Liver (tissue), 8 donors: ENCODE measurements at regions not wholly inside any gene's neighbourhood (a gene's known extent, or its start where the extent isn't known, plus 50 kb on each side); places are given as distances from the start of the nearest gene placed in this dataset.

Experiments used
- DNase-seq: peaks from one replicate; pipeline ENCODE4 v3.0.0-alpha.2; 2017; ENCODE audit warnings: low spot score
- H3K27ac ChIP-seq, 2 donors: one replicate each; pipeline ENCODE4 v1.7.0; 2013; ENCODE audit warnings: inconsistent platforms in 2 of 2, low read length in 2 of 2, control low read depth in 1 of 2, low read depth in 1 of 2, mild to moderate bottlenecking in 1 of 2
- H3K27me3 ChIP-seq, 4 donors: one replicate each; pipeline versions ENCODE4 v1.6.1 to v1.7.0; 2013; ENCODE audit warnings: low read length in 3 of 4, inconsistent platforms in 1 of 4, mild to moderate bottlenecking in 1 of 4, moderate library complexity in 1 of 4; ENCODE audit not compliant: control insufficient read depth in 4 of 4, insufficient read depth in 4 of 4
- H3K36me3 ChIP-seq, 4 donors: one replicate each; pipeline versions ENCODE4 v1.6.1 to v1.7.0; 2013; ENCODE audit warnings: low read length in 3 of 4, mild to moderate bottlenecking in 3 of 4, low read depth in 1 of 4, moderate library complexity in 1 of 4; ENCODE audit not compliant: control insufficient read depth in 4 of 4, insufficient read depth in 3 of 4
- H3K4me1 ChIP-seq, 4 donors: one replicate each; pipeline versions ENCODE4 v1.6.1 to v1.7.0; 2013; ENCODE audit warnings: low read length in 3 of 4, mild to moderate bottlenecking in 3 of 4, moderate library complexity in 1 of 4; ENCODE audit not compliant: control insufficient read depth in 4 of 4, insufficient read depth in 4 of 4
- H3K4me3 ChIP-seq, 3 donors: one replicate each; pipeline versions ENCODE4 v1.6.1 to v1.7.0; 2013; ENCODE audit warnings: low read length in 3 of 3, control low read depth in 1 of 3, low read depth in 1 of 3, mild to moderate bottlenecking in 1 of 3
- H3K9ac ChIP-seq, 2 donors: one replicate each; pipeline ENCODE4 v1.7.0; 2013; ENCODE audit warnings: low read length in 2 of 2, mild to moderate bottlenecking in 2 of 2, moderate library complexity in 2 of 2, control low read depth in 1 of 2, low read depth in 1 of 2
- H3K9me3 ChIP-seq, 4 donors: one replicate each; pipeline versions ENCODE4 v1.6.1 to v1.7.0; 2013; ENCODE audit warnings: low read length in 3 of 4; ENCODE audit not compliant: control insufficient read depth in 4 of 4
- ATF3 ChIP-seq: IDR thresholded peaks from 2 replicates; pipeline ENCODE4 v1.6.1; 2016; ENCODE audit warnings: antibody characterized with exemption
- CTCF ChIP-seq: fragments of 150-350 bp; IDR thresholded peaks from 2 replicates; pipeline ENCODE4 v1.5.1; 2017; ENCODE audit warnings: improper control_type of control experiment, low read depth, low read length; ENCODE audit not compliant: missing input control
- FOXA1 ChIP-seq: IDR thresholded peaks from 2 replicates; pipeline ENCODE4 v1.6.1; 2016; ENCODE audit warnings: antibody characterized with exemption
- FOXA2 ChIP-seq: IDR thresholded peaks from 2 replicates; pipeline ENCODE4 v1.6.1; 2016; ENCODE audit warnings: antibody characterized with exemption
- GABPA ChIP-seq, 2 donors: IDR thresholded peaks in 1 of 2; conservative IDR thresholded peaks in 1 of 2; 2 replicates each; pipeline ENCODE4 v1.6.1; 2016; ENCODE audit warnings: antibody characterized with exemption in 2 of 2, mild to moderate bottlenecking in 1 of 2, moderate library complexity in 1 of 2
- HNF4G ChIP-seq: IDR thresholded peaks from 2 replicates; pipeline ENCODE4 v1.6.1; 2016; ENCODE audit warnings: antibody characterized with exemption
- JUND ChIP-seq, 2 donors: IDR thresholded peaks; 2 replicates each; pipeline ENCODE4 v1.6.1; 2016; ENCODE audit warnings: antibody characterized with exemption in 2 of 2
- MAX ChIP-seq: IDR thresholded peaks from 2 replicates; pipeline ENCODE4 v1.6.1; 2016; ENCODE audit warnings: antibody characterized with exemption
- RAD21 ChIP-seq, 2 donors: IDR thresholded peaks; 2 replicates each; pipeline ENCODE4 v1.6.1; 2016; ENCODE audit warnings: antibody characterized with exemption in 2 of 2, mild to moderate bottlenecking in 2 of 2
- REST ChIP-seq: IDR thresholded peaks from 2 replicates; pipeline ENCODE4 v1.6.1; 2016; ENCODE audit warnings: antibody characterized with exemption, mild to moderate bottlenecking
- RXRA ChIP-seq, 2 donors: IDR thresholded peaks; 2 replicates each; pipeline ENCODE4 v1.6.1; 2017 to 2018; ENCODE audit warnings: antibody characterized with exemption in 2 of 2, mild to moderate bottlenecking in 1 of 2
- SP1 ChIP-seq: IDR thresholded peaks from 2 replicates; pipeline ENCODE4 v1.6.1; 2018; ENCODE audit warnings: antibody characterized with exemption, mild to moderate bottlenecking
- TAF1 ChIP-seq: conservative IDR thresholded peaks from 2 replicates; pipeline ENCODE4 v1.6.1; 2016; ENCODE audit warnings: antibody characterized with exemption, mild to moderate bottlenecking
- YY1 ChIP-seq: IDR thresholded peaks from 2 replicates; pipeline ENCODE4 v1.6.1; 2016; ENCODE audit warnings: antibody characterized with exemption, mild to moderate bottlenecking
- WGBS: extraction: QIAGEN DNeasy Blood & Tissue Kit; methylation state at CpG from one replicate; pipeline ENCODE4 v1.1.7; 2013; 5-methylcytosine and 5-hydroxymethylcytosine counted together
- donor health status: healthy.
- donor health status: healthy.
- donor health status: healthy.
- donor health status: healthy.
- donor health status: healthy.

GRCh38 chr6:165082636-165083035, 226.8 kb downstream of the C6orf118 start:
- H3K27ac ChIP-seq, result no peak overlapping the region
- H3K9me3 ChIP-seq, result no peaks in the 10 kb centered on the region
- H3K9ac ChIP-seq, result no peak overlapping the region
- no peak for DNase-seq
- 76% methylated on average over 2 of the region's 2 CpGs for WGBS
- no peak overlapping the region for H3K4me3 ChIP-seq
- no peaks in the 10 kb centered on the region for H3K27me3 ChIP-seq
- H3K36me3 ChIP-seq, result no peaks in the 10 kb centered on the region
- no peak for TF ChIP-seq MAX
- TF ChIP-seq HNF4G, result no peak
- TF ChIP-seq RXRA (IDR thresholded peaks at IDR 0.05), result no peak
- no peak for TF ChIP-seq FOXA2
- no peak for TF ChIP-seq TAF1
- TF ChIP-seq REST, result no peak
- TF ChIP-seq SP1, result no peak
- no peak for TF ChIP-seq GABPA (IDR thresholded peaks at IDR 0.05 in 1 of 2, conservative IDR thresholded peaks at IDR 0.05 in 1 of 2)
- TF ChIP-seq CTCF, result no peak
- no peak for TF ChIP-seq JUND (IDR thresholded peaks at IDR 0.05)
- TF ChIP-seq FOXA1, result no peak
- TF ChIP-seq ATF3, result no peak
- TF ChIP-seq YY1, result no peak
- H3K4me1 ChIP-seq, result no peaks in the 10 kb centered on the region

GRCh38 chr6:165081944-165082532, 227.4 kb downstream of the C6orf118 start:
- no peaks in the 10 kb centered on the region for H3K4me1 ChIP-seq
- H3K9me3 ChIP-seq, result no peaks in the 10 kb centered on the region
- H3K9ac ChIP-seq, result no peak overlapping the region
- DNase-seq, result no peak
- no peaks in the 10 kb centered on the region for H3K36me3 ChIP-seq
- no peaks in the 10 kb centered on the region for H3K27me3 ChIP-seq
- no peak overlapping the region for H3K27ac ChIP-seq
- no peak overlapping the region for H3K4me3 ChIP-seq
- 72% methylated on average over 9 of the region's 9 CpGs for WGBS
- TF ChIP-seq GABPA (IDR thresholded peaks at IDR 0.05 in 1 of 2, conservative IDR thresholded peaks at IDR 0.05 in 1 of 2), result no peak
- no peak for TF ChIP-seq RAD21 (IDR thresholded peaks at IDR 0.05)
- TF ChIP-seq CTCF, result no peak
